ENCODE measurements at regions not wholly inside any gene's neighbourhood (a gene's known extent, or its start where the extent isn't known, plus 50 kb on each side); places are given as distances from the start of the nearest gene placed in this dataset.

DNA sequence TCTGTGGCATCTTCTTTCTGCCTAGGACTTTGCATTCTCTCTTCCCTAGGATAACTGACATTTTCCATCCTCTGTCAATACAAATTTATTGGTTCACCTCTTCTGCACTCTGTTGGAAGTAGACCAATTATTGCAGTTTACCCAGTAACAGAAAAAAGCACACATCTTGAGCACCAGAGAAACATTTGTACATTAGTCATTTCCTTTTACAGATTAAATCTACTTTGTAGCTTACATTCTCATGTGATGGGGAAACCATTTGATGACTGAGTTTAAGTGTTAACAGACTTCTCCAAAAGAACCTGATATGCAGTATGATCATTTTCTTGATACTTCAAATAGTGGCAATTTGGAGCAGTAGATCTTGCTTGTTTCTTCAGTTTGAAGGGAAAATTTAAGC, 1098.8 kb downstream of the DTWD2 start:
- no peak for TF ChIP-seq CTCF (IDR thresholded peaks at IDR 0.05)
- Mint-ChIP-seq H3K4me1 (ENCODE audit: low read depth) (peaks cover 3% of the 10 kb centered on the region), H3K4me3 (ENCODE audit: unreplicated experiment) (no peak overlapping the region), H3K9me3 (ENCODE audit: low read depth) (no peaks in the 10 kb centered on the region), H3K36me3 (ENCODE audit: low read depth) (no peaks in the 10 kb centered on the region), H3K27ac (ENCODE audit: unreplicated experiment) (no peak overlapping the region), H3K27me3 (ENCODE audit: low read depth) (no peaks in the 10 kb centered on the region)
- DNase-seq (ENCODE audit: low spot score) = no peak

GRCh38 chr5:117888688-117889087, 1099.7 kb downstream of the DTWD2 start:
- DNase-seq (ENCODE audit: low spot score) = no peak
- no peak for TF ChIP-seq CTCF (IDR thresholded peaks at IDR 0.05)

DNA sequence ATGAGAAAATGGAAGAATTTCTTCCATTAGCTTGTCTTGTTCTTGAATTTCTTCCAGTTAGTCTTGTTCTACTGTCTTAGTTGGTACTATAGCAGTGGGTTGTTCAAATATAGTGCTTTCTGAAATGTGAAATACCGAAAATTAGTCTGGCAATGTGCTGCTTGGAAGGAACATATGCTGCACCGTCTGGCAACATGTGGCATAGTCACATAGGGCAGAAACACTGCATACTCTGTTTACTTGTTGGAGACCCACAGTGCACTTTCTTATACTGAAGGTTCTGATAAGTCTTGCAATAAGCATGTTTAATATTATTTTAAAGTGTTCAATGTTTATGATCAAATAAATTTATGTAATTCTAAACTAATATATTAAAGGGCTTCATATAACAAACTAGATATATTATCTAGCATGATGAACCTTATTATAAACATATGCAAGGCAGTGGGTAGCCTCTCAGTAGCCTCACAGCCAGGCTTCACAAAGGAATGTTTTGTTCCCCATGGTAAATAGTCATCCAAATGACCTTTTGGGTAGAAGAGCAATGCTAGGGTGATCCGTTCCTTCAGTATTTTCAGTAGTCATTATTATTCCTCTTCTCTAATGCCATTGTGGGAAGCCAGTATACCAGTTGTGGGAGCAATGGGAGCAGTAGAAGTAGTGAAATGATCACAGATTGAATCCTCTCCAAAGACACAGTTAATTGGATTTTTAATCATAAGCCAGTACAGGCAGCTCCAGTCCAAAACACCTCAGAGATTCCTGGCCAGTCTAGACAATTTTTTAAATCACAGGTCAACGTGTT, 1106.7 kb downstream of the DTWD2 start:
- TF ChIP-seq CTCF (IDR thresholded peaks at IDR 0.05) = no peak
- DNase-seq (ENCODE audit: low spot score) = no peak
- Mint-ChIP-seq H3K27ac (ENCODE audit: unreplicated experiment) (no peak overlapping the region), H3K4me3 (ENCODE audit: unreplicated experiment) (no peak overlapping the region), H3K27me3 (ENCODE audit: low read depth) (no peaks in the 10 kb centered on the region), H3K36me3 (ENCODE audit: low read depth) (no peaks in the 10 kb centered on the region), H3K4me1 (ENCODE audit: low read depth) (peaks cover 3% of the 10 kb centered on the region), H3K9me3 (ENCODE audit: low read depth) (no peaks in the 10 kb centered on the region)

More at GRCh38 chr5:117888688-117889087, 1099.7 kb downstream of the DTWD2 start:
- H3K27ac Mint-ChIP-seq (ENCODE audit: unreplicated experiment) = no peak overlapping the region
- H3K4me1 Mint-ChIP-seq (ENCODE audit: low read depth) = peaks cover 3% of the 10 kb centered on the region
- no peaks in the 10 kb centered on the region for H3K27me3 Mint-ChIP-seq (ENCODE audit: low read depth)
- no peaks in the 10 kb centered on the region for H3K9me3 Mint-ChIP-seq (ENCODE audit: low read depth)
- no peak overlapping the region for H3K4me3 Mint-ChIP-seq (ENCODE audit: unreplicated experiment)
- no peaks in the 10 kb centered on the region for H3K36me3 Mint-ChIP-seq (ENCODE audit: low read depth)

GRCh38 chr5:117880932-117881331, 1107.4 kb downstream of the DTWD2 start:
- no peak for TF ChIP-seq CTCF (IDR thresholded peaks at IDR 0.05)
- Mint-ChIP-seq H3K36me3 (ENCODE audit: low read depth) (no peaks in the 10 kb centered on the region), H3K9me3 (ENCODE audit: low read depth) (no peaks in the 10 kb centered on the region), H3K27ac (ENCODE audit: unreplicated experiment) (no peak overlapping the region), H3K4me3 (ENCODE audit: unreplicated experiment) (no peak overlapping the region), H3K27me3 (ENCODE audit: low read depth) (no peaks in the 10 kb centered on the region), H3K4me1 (ENCODE audit: low read depth) (peaks cover 3% of the 10 kb centered on the region)
- no peak for DNase-seq (ENCODE audit: low spot score)

DNA sequence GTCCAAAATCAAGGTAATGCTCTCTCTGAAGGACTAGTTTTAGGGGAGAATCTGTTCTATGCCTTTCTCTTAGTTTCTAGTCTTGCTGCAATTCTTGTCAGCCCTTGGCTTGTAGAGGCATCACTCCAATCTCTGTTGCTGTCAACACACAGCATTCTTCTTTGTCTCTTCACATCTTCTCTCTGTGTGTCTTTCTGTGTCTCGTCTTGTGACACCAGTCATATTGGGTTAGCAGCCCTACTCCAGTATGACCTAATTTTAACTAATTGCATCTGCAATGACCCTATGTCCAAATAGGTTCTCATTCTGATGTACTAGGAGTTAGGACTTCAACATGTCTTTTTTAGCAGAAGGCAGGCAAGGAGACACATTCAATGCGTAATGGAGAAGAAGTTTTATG, 1110.6 kb downstream of the DTWD2 start:
- Mint-ChIP-seq H3K4me3 (ENCODE audit: unreplicated experiment) (no peak overlapping the region), H3K36me3 (ENCODE audit: low read depth) (peaks cover 2% of the 10 kb centered on the region), H3K9me3 (ENCODE audit: low read depth) (peaks cover 5% of the 10 kb centered on the region), H3K27me3 (ENCODE audit: low read depth) (no peaks in the 10 kb centered on the region), H3K27ac (ENCODE audit: unreplicated experiment) (no peak overlapping the region), H3K4me1 (ENCODE audit: low read depth) (peaks cover 3% of the 10 kb centered on the region)
- DNase-seq (ENCODE audit: low spot score) = no peak
- TF ChIP-seq CTCF (IDR thresholded peaks at IDR 0.05) = no peak
